GM12872 (cell line): ENCODE measurements at regions not wholly inside any gene's neighbourhood (a gene's known extent, or its start where the extent isn't known, plus 50 kb on each side); places are given as distances from the start of the nearest gene placed in this dataset.

Source experiments
- TF ChIP-seq, protein P1 (sequence below): IDR thresholded peaks from 3 replicates; pipeline ENCODE4 v1.5.1; 2011; ENCODE audit warnings: low read depth, mild to moderate bottlenecking, low read length, moderate library complexity; ENCODE audit not compliant: insufficient read depth

DNA sequence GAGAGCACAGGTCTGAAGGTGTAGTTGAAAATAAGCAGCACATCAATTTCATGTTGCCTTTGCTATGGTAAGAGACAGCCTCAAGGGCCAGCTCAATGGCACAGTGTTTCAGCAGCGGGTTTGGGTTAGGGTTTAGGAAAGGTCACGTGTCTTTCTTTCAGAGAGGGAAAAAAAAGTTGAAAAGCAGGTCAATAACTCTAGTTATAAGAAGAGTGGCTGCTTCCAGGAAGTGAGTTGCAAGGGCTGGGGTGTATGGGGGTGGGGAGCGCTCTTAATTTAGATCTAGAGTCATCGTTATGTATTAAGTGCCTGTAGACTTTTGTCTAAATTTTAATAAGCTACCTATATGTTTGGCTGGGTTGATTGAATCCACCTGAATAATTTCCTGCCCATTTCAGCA is 118.5 kb upstream of the SPAG17 start:
- TF ChIP-seq, protein P1, sequence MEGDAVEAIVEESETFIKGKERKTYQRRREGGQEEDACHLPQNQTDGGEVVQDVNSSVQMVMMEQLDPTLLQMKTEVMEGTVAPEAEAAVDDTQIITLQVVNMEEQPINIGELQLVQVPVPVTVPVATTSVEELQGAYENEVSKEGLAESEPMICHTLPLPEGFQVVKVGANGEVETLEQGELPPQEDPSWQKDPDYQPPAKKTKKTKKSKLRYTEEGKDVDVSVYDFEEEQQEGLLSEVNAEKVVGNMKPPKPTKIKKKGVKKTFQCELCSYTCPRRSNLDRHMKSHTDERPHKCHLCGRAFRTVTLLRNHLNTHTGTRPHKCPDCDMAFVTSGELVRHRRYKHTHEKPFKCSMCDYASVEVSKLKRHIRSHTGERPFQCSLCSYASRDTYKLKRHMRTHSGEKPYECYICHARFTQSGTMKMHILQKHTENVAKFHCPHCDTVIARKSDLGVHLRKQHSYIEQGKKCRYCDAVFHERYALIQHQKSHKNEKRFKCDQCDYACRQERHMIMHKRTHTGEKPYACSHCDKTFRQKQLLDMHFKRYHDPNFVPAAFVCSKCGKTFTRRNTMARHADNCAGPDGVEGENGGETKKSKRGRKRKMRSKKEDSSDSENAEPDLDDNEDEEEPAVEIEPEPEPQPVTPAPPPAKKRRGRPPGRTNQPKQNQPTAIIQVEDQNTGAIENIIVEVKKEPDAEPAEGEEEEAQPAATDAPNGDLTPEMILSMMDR: no peak

DNA sequence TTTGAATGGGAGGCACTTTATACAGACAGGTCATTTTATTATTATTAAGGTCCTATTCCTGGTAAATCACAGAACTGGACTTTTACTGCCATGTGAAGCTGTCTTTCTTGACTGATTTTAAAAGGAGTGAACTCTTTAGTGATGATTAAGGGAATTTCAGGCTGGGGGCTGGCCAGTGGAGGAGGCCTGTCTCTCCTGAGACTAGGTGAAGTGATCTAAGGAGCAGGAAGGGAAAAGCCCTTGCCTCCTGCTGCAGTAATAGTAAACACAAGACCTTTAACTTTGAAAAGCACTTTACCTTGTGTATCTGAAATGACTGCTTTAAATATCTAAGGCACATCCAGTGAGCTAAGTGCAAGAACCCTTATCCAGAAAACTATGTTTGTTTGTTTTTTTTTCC is 118.0 kb upstream of the SPAG17 start:
- TF ChIP-seq, protein P1: no peak

DNA sequence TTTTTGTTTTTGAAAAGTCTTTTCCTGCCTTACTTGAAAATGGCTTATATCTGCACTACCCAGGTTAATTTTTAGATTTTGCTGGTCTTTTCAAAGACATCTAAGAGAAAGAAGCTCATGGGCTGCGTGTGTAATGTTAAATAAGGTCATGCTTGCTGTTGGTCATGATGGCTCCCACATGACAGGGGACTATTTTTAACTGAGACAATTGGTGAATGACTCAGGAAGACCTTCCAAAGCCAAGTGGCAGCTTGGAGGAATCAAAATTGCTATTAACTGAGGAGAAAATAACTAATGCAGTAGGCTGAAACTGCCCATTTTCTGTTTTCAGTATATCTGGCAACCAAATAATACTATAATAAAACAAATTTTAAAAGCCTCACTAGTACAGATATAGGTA is 117.1 kb upstream of the SPAG17 start:
- TF ChIP-seq, protein P1: no peak

DNA sequence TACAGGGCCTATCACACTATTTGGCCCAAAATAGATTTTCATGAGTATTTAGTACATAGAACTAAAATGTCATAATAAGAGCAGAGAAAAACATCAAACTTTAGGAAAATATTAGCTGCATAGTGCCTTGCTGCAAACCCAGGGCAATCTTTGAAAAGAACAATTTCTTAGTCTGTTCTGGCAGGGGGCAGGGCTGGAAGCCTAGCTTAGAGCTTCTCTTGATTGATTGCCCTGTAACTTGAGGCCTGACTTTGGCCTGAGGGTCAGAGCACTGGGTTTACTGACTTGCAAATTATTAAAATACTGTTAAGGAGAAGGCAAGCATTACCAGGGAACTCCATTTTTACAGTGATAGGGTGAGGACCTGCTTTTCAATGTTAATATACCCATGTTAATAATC is 115.8 kb upstream of the SPAG17 start:
- TF ChIP-seq, protein P1: no peak

DNA sequence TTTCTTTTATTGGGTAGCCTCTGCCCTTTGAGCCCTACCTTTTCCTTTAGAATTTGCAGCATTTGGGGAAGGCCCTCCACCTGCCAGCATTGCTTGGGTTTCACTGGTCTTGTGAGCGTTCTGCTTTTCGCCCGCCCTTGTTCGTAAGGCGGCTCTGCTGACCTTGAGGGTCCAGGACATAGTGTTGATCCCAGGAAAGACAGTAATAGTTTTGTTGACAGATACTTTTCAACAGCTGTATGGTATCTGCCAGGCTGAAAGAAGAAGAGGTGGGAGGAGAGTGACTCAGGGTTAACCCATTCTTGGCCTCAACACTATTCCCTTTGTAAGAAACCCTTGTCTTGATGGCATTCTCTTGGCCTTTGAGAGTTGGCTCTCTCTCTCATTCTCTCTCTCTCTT is 113.4 kb upstream of the SPAG17 start:
- TF ChIP-seq, protein P1: no peak

- TF ChIP-seq, protein P1: no peak
Observed at GRCh38 chr1:118297521-118297920, 112.5 kb upstream of the SPAG17 start.

GRCh38 chr1:118294875-118295642 is 110.0 kb upstream of the SPAG17 start:
- TF ChIP-seq, protein P1: no peak
